Neural progenitor cell (in vitro differentiated cells): ENCODE measurements at regions not wholly inside any gene's neighbourhood (a gene's known extent, or its start where the extent isn't known, plus 50 kb on each side); places are given as distances from the start of the nearest gene placed in this dataset.

ENCODE experiments used
- DNase-seq: peaks from one replicate; pipeline ENCODE4 v3.0.0-alpha.2; 2016; ENCODE audit warnings: low spot score
- H2AFZ ChIP-seq: fragments of 200-600 bp; sonication (generic); replicated peaks from 2 replicates; pipeline ENCODE4 v1.6.1; 2016; ENCODE audit warnings: antibody characterized with exemption
- H3F3A ChIP-seq: fragments of 200-600 bp; sonication (generic); 2 replicates; pipeline ENCODE4 v1.6.1; 2016; ENCODE audit warnings: antibody characterized with exemption, low read depth
- H3K27ac ChIP-seq: fragments of 200-600 bp; sonication (generic); 2 replicates; pipeline ENCODE4 v1.5.1; 2016; ENCODE audit warnings: mild to moderate bottlenecking
- H3K27me3 ChIP-seq: fragments of 200-600 bp; sonication (generic); 2 replicates; pipeline ENCODE4 v1.6.1; 2016; ENCODE audit warnings: mild to moderate bottlenecking, moderate library complexity
- H3K36me3 ChIP-seq: fragments of 200-600 bp; sonication (generic); 2 replicates; pipeline ENCODE4 v1.5.1; 2016
- H3K4me1 ChIP-seq: fragments of 200-600 bp; sonication (generic); 2 replicates; pipeline ENCODE4 v1.6.1; 2016; ENCODE audit warnings: mixed run types
- H3K4me2 ChIP-seq: fragments of 200-600 bp; sonication (generic); 2 replicates; pipeline ENCODE4 v1.6.1; 2016
- H3K4me3 ChIP-seq: fragments of 200-600 bp; sonication (generic); 2 replicates; pipeline ENCODE4 v1.5.1; 2016
- H3K79me2 ChIP-seq: fragments of 200-600 bp; sonication (generic); 2 replicates; pipeline ENCODE4 v1.6.1; 2016; ENCODE audit warnings: low read depth
- H3K9ac ChIP-seq: fragments of 200-600 bp; sonication (generic); 2 replicates; pipeline ENCODE4 v1.6.1; 2016
- H3K9me3 ChIP-seq: fragments of 200-600 bp; sonication (generic); 2 replicates; pipeline ENCODE4 v1.5.1; 2016; ENCODE audit warnings: low read depth
- H4K20me1 ChIP-seq: fragments of 200-600 bp; sonication (generic); 2 replicates; pipeline ENCODE4 v1.6.1; 2016; ENCODE audit warnings: low read depth
- H3K27ac Mint-ChIP-seq: 3 replicates; pipeline ENCODE4 v1.8.0; 2021; ENCODE audit warnings: mixed read lengths
- H3K27me3 Mint-ChIP-seq: 2 replicates; pipeline ENCODE4 v1.8.0; 2022; ENCODE audit warnings: low read depth, mild to moderate bottlenecking, inconsistent platforms, moderate library complexity, mixed read lengths; ENCODE audit not compliant: insufficient read depth
- H3K36me3 Mint-ChIP-seq: 3 replicates; pipeline ENCODE4 v1.8.0; 2021; ENCODE audit warnings: mixed read lengths
- H3K4me1 Mint-ChIP-seq: 3 replicates; pipeline ENCODE4 v1.8.0; 2021; ENCODE audit warnings: mixed read lengths
- H3K4me3 Mint-ChIP-seq: 3 replicates; pipeline ENCODE4 v1.8.0; 2021; ENCODE audit warnings: mild to moderate bottlenecking, moderate library complexity, mixed read lengths
- H3K9me3 Mint-ChIP-seq: 3 replicates; pipeline ENCODE4 v1.8.0; 2020; ENCODE audit warnings: mixed read lengths
- EZH2 ChIP-seq: fragments of 200-600 bp; sonication (generic); IDR thresholded peaks from 2 replicates; pipeline ENCODE4 v1.6.1; 2017; ENCODE audit warnings: antibody characterized with exemption, mild to moderate bottlenecking, moderate library complexity
- EZH2phosphoT487 ChIP-seq: fragments of 200-600 bp; sonication (generic); IDR thresholded peaks from 2 replicates; pipeline ENCODE4 v1.6.1; 2017; ENCODE audit warnings: antibody characterized with exemption
- TF ChIP-seq, protein P1 (sequence below): fragments of 200-600 bp; sonication (generic); IDR thresholded peaks from 2 replicates; pipeline ENCODE4 v1.5.1; 2017; ENCODE audit warnings: antibody characterized with exemption, mild to moderate bottlenecking

DNA sequence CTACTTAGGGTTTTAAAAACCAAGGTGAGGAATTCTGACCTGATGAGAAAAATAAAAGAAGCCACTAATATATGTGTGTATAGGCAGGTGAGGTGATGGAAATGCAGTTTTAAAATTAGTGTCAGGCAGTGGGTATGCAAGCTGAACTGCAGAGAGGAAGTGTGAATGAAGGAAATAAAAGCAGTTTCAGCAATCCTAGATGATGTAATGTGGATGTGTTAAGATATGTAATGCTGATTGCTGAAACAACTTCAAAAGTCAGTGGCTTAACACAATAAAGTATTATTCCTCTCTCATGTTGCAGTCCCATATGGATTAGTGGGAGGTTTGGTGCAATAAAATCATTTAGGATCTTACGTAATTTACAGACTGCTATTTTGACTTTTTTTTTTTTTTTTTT lies 119.9 kb upstream of the ASCC3 start:
- no peak overlapping the region for H3K4me3 Mint-ChIP-seq

DNA sequence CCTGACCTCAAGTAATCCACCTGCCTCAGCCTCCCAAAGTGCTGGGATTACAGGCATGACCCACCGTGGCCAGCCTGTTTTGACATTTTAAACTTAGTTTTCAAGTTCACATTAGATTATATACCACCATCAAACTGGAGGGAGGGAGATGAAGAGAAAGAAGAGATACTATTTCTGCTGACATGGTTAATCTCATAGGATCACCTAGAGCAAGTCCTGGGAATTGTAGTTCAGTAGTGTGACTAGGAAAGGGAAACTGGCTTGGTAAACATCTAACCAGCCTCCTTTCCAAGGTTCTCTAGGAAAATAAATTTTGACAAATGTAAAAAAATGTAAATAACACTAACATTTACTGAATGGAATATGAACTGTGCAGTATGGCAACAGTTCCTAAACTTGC lies 120.5 kb upstream of the ASCC3 start:
- no peaks in the 10 kb centered on the region for H3K4me1 ChIP-seq
- DNase-seq, result no peak
- H3K36me3 ChIP-seq, result no peaks in the 10 kb centered on the region
- no peak overlapping the region for H3K4me2 ChIP-seq
- H2AFZ ChIP-seq, result no peak overlapping the region
- no peak overlapping the region for H3K9ac ChIP-seq
- H3K36me3 Mint-ChIP-seq, result no peaks in the 10 kb centered on the region
- no peak overlapping the region for H3K4me3 Mint-ChIP-seq
- H3K27me3 Mint-ChIP-seq, result no peaks in the 10 kb centered on the region
- no peaks in the 10 kb centered on the region for H4K20me1 ChIP-seq
- no peaks in the 10 kb centered on the region for H3K79me2 ChIP-seq
- no peak overlapping the region for H3K27ac ChIP-seq
- no peak overlapping the region for H3K27ac Mint-ChIP-seq
- no peaks in the 10 kb centered on the region for H3K27me3 ChIP-seq
- H3K4me1 Mint-ChIP-seq, result no peaks in the 10 kb centered on the region
- no peaks in the 10 kb centered on the region for H3K9me3 ChIP-seq
- no peak overlapping the region for H3K4me3 ChIP-seq
- H3F3A ChIP-seq, result no peaks in the 10 kb centered on the region
- peaks cover 15% of the 10 kb centered on the region for H3K9me3 Mint-ChIP-seq
- TF ChIP-seq EZH2 (no peak), EZH2phosphoT487 (no peak)
- TF ChIP-seq, protein P1, sequence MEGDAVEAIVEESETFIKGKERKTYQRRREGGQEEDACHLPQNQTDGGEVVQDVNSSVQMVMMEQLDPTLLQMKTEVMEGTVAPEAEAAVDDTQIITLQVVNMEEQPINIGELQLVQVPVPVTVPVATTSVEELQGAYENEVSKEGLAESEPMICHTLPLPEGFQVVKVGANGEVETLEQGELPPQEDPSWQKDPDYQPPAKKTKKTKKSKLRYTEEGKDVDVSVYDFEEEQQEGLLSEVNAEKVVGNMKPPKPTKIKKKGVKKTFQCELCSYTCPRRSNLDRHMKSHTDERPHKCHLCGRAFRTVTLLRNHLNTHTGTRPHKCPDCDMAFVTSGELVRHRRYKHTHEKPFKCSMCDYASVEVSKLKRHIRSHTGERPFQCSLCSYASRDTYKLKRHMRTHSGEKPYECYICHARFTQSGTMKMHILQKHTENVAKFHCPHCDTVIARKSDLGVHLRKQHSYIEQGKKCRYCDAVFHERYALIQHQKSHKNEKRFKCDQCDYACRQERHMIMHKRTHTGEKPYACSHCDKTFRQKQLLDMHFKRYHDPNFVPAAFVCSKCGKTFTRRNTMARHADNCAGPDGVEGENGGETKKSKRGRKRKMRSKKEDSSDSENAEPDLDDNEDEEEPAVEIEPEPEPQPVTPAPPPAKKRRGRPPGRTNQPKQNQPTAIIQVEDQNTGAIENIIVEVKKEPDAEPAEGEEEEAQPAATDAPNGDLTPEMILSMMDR, result no peak

More for the DNA sequence above, 119.9 kb upstream of the ASCC3 start:
- Mint-ChIP-seq H3K9me3 (peaks cover 15% of the 10 kb centered on the region), H3K4me1 (no peaks in the 10 kb centered on the region), H3K36me3 (no peaks in the 10 kb centered on the region), H3K27ac (no peak overlapping the region), H3K27me3 (no peaks in the 10 kb centered on the region)
- H3K9ac ChIP-seq, result no peak overlapping the region
- no peak overlapping the region for H2AFZ ChIP-seq
- H3K27ac ChIP-seq, result no peak overlapping the region
- no peak overlapping the region for H3K4me3 ChIP-seq
- no peak for DNase-seq
- H3K4me2 ChIP-seq, result no peak overlapping the region
- H3K9me3 ChIP-seq, result no peaks in the 10 kb centered on the region
- no peaks in the 10 kb centered on the region for H3K36me3 ChIP-seq
- H3K4me1 ChIP-seq, result no peaks in the 10 kb centered on the region
- no peak for TF ChIP-seq EZH2phosphoT487
- TF ChIP-seq, protein P1, result no peak
- no peak for TF ChIP-seq EZH2
- H3F3A ChIP-seq, result no peaks in the 10 kb centered on the region
- H3K27me3 ChIP-seq, result no peaks in the 10 kb centered on the region
- H3K79me2 ChIP-seq, result no peaks in the 10 kb centered on the region
- no peaks in the 10 kb centered on the region for H4K20me1 ChIP-seq

DNA sequence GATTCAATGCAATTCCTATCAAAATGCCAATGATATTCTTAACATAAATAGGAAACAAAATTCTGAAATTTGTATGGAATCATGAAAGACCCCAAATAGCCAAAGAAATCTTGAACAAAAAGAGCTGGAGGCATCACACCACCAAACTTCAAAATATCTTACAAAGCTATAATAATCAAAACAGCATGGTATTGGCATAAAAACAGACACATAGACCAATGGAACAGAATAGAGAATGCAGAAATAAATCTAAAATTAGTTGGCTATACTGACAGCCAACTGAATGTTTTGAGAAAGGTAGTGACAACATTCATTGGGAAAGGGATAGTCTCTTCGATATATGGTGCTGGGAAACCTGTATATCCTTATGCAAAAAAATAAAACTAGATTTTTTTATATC lies 121.9 kb upstream of the ASCC3 start:
- Histone ChIP-seq H3F3A (no peaks in the 10 kb centered on the region), H3K27ac (no peak overlapping the region), H3K9me3 (no peaks in the 10 kb centered on the region), H4K20me1 (no peaks in the 10 kb centered on the region), H3K4me1 (no peaks in the 10 kb centered on the region), H3K9ac (no peak overlapping the region), H2AFZ (no peak overlapping the region), H3K27me3 (no peaks in the 10 kb centered on the region), H3K79me2 (no peaks in the 10 kb centered on the region), H3K4me3 (no peak overlapping the region), H3K36me3 (no peaks in the 10 kb centered on the region), H3K4me2 (no peak overlapping the region)
- H3K27me3 Mint-ChIP-seq, result no peaks in the 10 kb centered on the region
- H3K9me3 Mint-ChIP-seq, result peaks cover 15% of the 10 kb centered on the region
- TF ChIP-seq EZH2phosphoT487, result no peak
- no peak for TF ChIP-seq EZH2
- TF ChIP-seq, protein P1, result no peak
- no peak for DNase-seq
- no peak overlapping the region for H3K27ac Mint-ChIP-seq
- no peaks in the 10 kb centered on the region for H3K36me3 Mint-ChIP-seq
- no peak overlapping the region for H3K4me3 Mint-ChIP-seq
- H3K4me1 Mint-ChIP-seq, result no peaks in the 10 kb centered on the region

DNA sequence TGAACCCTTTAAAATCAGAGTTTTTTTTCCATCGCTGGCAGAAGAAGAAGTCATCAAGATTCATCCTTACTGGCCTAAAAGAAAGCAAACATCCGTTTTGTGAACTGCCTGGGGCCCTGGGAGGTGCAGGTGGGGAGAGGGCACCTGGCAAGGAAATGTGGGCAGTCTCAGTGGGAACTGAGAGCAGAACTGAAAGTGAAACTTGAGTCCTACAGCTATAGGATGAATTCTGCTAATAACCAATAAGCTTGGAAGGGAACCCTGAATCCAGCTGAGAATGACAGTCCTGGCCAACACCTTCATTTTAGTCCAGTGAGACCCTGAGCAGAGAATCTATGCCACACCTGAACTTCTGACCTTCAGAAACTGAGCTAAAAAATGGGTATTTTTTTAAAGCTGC lies 130.1 kb upstream of the ASCC3 start:
- no peaks in the 10 kb centered on the region for H4K20me1 ChIP-seq
- no peak overlapping the region for H3K4me2 ChIP-seq
- H3K36me3 Mint-ChIP-seq, result no peaks in the 10 kb centered on the region
- no peaks in the 10 kb centered on the region for H3K4me1 Mint-ChIP-seq
- H3K27me3 Mint-ChIP-seq, result no peaks in the 10 kb centered on the region
- H3K27me3 ChIP-seq, result no peaks in the 10 kb centered on the region
- H3F3A ChIP-seq, result no peaks in the 10 kb centered on the region
- H3K9me3 Mint-ChIP-seq, result no peaks in the 10 kb centered on the region
- no peak for DNase-seq
- no peaks in the 10 kb centered on the region for H3K4me1 ChIP-seq
- no peaks in the 10 kb centered on the region for H3K9me3 ChIP-seq
- H3K79me2 ChIP-seq, result no peaks in the 10 kb centered on the region
- no peaks in the 10 kb centered on the region for H3K36me3 ChIP-seq
- H3K9ac ChIP-seq, result no peak overlapping the region
- H2AFZ ChIP-seq, result no peak overlapping the region
- H3K4me3 ChIP-seq, result no peak overlapping the region
- no peak overlapping the region for H3K27ac Mint-ChIP-seq
- H3K27ac ChIP-seq, result no peak overlapping the region
- no peak overlapping the region for H3K4me3 Mint-ChIP-seq
- TF ChIP-seq, protein P1, result no peak
- TF ChIP-seq EZH2 (no peak), EZH2phosphoT487 (no peak)
